Mesendoderm (in vitro differentiated cells): ENCODE measurements at regions not wholly inside any gene's neighbourhood (a gene's known extent, or its start where the extent isn't known, plus 50 kb on each side); places are given as distances from the start of the nearest gene placed in this dataset.

Source experiments
- DNase-seq: peaks from one replicate; pipeline ENCODE4 v3.0.0; 2013
- H2AK5ac ChIP-seq: 2 replicates; pipeline ENCODE4 v1.6.1; 2013; ENCODE audit warnings: low read length, inconsistent platforms
- H2BK120ac ChIP-seq: 2 replicates; pipeline ENCODE4 v1.6.1; 2013; ENCODE audit warnings: low read depth, mild to moderate bottlenecking, low read length, moderate library complexity, mixed read lengths
- H2BK15ac ChIP-seq: replicated peaks from 2 replicates; pipeline ENCODE4 v1.6.1; 2013; ENCODE audit warnings: low read depth, mild to moderate bottlenecking, moderate library complexity
- H2BK5ac ChIP-seq: 2 replicates; pipeline ENCODE4 v1.6.1; 2013; ENCODE audit warnings: low read length, inconsistent platforms
- H3K18ac ChIP-seq: 2 replicates; pipeline ENCODE4 v1.6.1; 2013; ENCODE audit warnings: mild to moderate bottlenecking, low read length, mixed read lengths
- H3K23ac ChIP-seq: one replicate; pipeline ENCODE4 v1.6.1; 2013; ENCODE audit warnings: low read length
- H3K27ac ChIP-seq: 2 replicates; pipeline ENCODE4 v1.5.1; 2013; ENCODE audit warnings: low read depth, mild to moderate bottlenecking, inconsistent platforms, low read length, moderate library complexity
- H3K27me3 ChIP-seq: 2 replicates; pipeline ENCODE4 v1.6.1; 2013; ENCODE audit warnings: low read length, control low read depth, mild to moderate bottlenecking, inconsistent platforms; ENCODE audit not compliant: insufficient read depth, poor library complexity
- H3K36me3 ChIP-seq: 2 replicates; pipeline ENCODE4 v1.6.1; 2013; ENCODE audit warnings: low read length, inconsistent platforms; ENCODE audit not compliant: control insufficient read depth, insufficient read depth
- H3K4ac ChIP-seq: one replicate; pipeline ENCODE4 v1.6.1; 2013; ENCODE audit warnings: low read depth, mild to moderate bottlenecking, low read length, moderate library complexity
- H3K4me1 ChIP-seq: 2 replicates; pipeline ENCODE4 v1.6.1; 2013; ENCODE audit warnings: low read depth, low read length, inconsistent platforms; ENCODE audit not compliant: control insufficient read depth
- H3K4me2 ChIP-seq: 2 replicates; pipeline ENCODE4 v1.6.1; 2013; ENCODE audit warnings: low read length
- H3K4me3 ChIP-seq: 2 replicates; pipeline ENCODE4 v1.5.1; 2013; ENCODE audit warnings: mild to moderate bottlenecking, low read length
- H3K56ac ChIP-seq: one replicate; pipeline ENCODE4 v1.6.1; 2013; ENCODE audit warnings: low read length
- H3K79me1 ChIP-seq: 2 replicates; pipeline ENCODE4 v1.6.1; 2013; ENCODE audit warnings: low read length, inconsistent platforms
- H3K79me2 ChIP-seq: 2 replicates; pipeline ENCODE4 v1.6.1; 2013; ENCODE audit warnings: mild to moderate bottlenecking, low read length; ENCODE audit not compliant: control insufficient read depth, insufficient read depth
- H3K9ac ChIP-seq: 2 replicates; pipeline ENCODE4 v1.6.1; 2013; ENCODE audit warnings: low read length, inconsistent platforms
- H4K5ac ChIP-seq: one replicate; pipeline ENCODE4 v1.6.1; 2013; ENCODE audit warnings: low read length
- H4K8ac ChIP-seq: one replicate; pipeline ENCODE4 v1.6.1; 2013; ENCODE audit warnings: low read depth, mild to moderate bottlenecking, control low read depth, low read length, moderate library complexity
- WGBS: extraction: QIAGEN DNeasy Blood & Tissue Kit; methylation state at CpG from one replicate; pipeline ENCODE4 v1.1.7; 2013; ENCODE audit warnings: low lambda C conversion rate, missing lambda C conversion rate; ENCODE audit not compliant: insufficient coverage; ENCODE audit errors: extremely low coverage; 5-methylcytosine and 5-hydroxymethylcytosine counted together

DNA sequence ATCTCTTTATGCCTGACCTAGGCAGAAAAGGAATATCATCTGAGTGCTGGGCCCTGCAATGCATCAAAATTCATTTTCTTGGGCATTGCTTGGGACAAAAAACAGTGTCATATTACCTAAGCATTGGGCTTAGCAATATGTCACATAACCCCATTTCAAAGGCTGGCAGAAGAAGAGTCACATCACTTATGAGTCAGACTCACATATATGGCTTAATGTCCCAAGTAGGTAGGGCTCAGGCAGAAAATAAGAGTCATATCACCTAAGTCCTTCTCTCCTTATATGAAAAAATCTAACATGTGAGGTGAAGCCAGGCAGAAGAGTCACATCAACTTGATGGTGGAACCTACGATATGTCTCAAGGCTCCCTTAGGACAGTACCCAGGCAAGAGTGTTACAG lies 967.2 kb upstream of the AMELY start:
- Histone ChIP-seq H3K4me3 (no peak overlapping the region), H3K23ac (no peak overlapping the region), H3K27ac (no peak overlapping the region), H3K56ac (no peak overlapping the region), H3K4me1 (no peaks in the 10 kb centered on the region), H3K36me3 (no peaks in the 10 kb centered on the region), H2BK120ac (no peak overlapping the region), H3K79me1 (no peaks in the 10 kb centered on the region), H2BK5ac (no peak overlapping the region), H3K9ac (no peak overlapping the region), H3K4me2 (no peak overlapping the region), H4K8ac (no peak overlapping the region), H3K27me3 (no peaks in the 10 kb centered on the region), H3K18ac (no peak overlapping the region), H2AK5ac (no peak overlapping the region), H3K4ac (no peak overlapping the region), H4K5ac (no peak overlapping the region), H2BK15ac (no peak overlapping the region), H3K79me2 (no peaks in the 10 kb centered on the region)
- WGBS: no CpG with 5 or more reads among the region's 1 CpG
- no peak for DNase-seq

DNA sequence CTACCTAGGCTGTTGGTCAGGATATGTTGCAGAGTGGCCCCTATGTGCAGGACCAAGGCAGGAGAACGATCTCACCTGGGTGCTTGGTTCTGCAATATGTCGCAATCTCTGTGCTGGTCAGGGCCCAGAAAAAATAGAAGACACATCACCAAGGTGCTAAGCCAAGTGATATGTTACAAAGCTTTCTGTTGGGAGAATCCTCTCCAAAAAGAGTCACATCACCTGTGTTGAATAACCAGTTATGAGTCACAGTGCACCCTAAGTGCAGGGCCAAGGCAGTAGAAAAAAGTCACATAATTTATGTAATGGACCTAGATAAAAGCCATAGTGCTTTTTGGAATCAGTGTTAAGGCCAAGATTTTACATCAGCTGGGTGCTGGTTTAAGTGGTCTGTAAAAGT lies 965.9 kb upstream of the AMELY start:
- Histone ChIP-seq H3K79me1 (no peaks in the 10 kb centered on the region), H4K5ac (no peak overlapping the region), H4K8ac (no peak overlapping the region), H3K79me2 (no peaks in the 10 kb centered on the region), H3K27ac (no peak overlapping the region), H3K4ac (no peak overlapping the region), H3K27me3 (no peaks in the 10 kb centered on the region), H3K36me3 (no peaks in the 10 kb centered on the region), H3K4me2 (no peak overlapping the region), H3K18ac (no peak overlapping the region), H3K9ac (no peak overlapping the region), H2BK120ac (no peak overlapping the region), H2BK15ac (no peak overlapping the region), H3K4me1 (no peaks in the 10 kb centered on the region), H2BK5ac (no peak overlapping the region), H3K23ac (no peak overlapping the region), H3K56ac (no peak overlapping the region), H2AK5ac (no peak overlapping the region), H3K4me3 (no peak overlapping the region)
- no peak for DNase-seq
- WGBS: no CpG with 5 or more reads among the region's 2 CpGs

DNA sequence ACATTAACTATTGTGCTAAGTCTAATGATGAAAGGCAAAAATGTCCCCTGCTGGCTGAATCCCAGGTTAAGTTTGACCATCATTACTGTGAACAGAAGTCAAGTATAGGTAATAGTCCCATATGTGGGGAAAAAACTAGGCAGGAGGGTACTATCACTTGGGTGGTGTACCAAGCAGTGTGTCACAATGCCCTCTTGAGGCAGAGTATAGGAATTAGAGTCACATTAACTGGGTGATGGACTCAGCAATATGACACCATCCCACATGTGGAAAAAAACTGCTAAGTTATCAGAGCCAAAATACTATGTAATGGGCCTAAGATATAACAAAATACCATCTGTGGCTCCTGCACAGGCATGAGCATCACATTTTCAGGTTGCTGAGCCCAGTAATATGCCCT lies 962.5 kb upstream of the AMELY start:
- Histone ChIP-seq H3K79me1 (no peaks in the 10 kb centered on the region), H4K8ac (no peak overlapping the region), H3K56ac (no peak overlapping the region)

DNA sequence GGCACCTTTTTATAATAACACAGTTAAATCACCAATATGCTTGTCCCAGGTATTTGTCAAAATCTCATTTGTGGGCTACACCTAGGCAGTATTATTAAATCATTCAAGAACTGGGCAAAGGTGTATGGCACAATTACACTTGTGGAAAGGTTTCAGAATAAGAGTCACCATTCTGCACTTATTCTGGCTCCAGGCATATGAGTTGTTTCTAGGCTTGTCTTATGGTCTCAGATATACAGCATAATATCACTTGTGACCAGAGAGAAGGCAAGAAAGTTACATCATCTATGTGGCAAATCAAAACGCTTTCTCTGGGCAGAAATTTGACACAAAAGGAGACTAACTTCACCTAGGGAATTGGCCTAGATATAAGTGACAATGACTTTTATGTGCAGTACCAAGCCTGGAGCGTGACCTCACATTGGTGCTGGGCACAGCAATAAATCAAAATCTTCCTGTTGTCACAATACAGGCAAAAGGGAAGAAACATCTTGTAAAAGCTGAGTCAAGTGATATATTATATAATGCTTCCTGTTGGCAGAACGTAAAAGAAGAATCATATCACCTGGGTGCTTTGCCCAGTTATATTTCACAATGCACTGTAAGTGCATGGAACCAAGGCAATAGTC lies 959.9 kb upstream of the AMELY start:
- no peak overlapping the region for H2BK120ac ChIP-seq
- no CpG with 5 or more reads among the region's 3 CpGs for WGBS

More for the DNA sequence above, 962.5 kb upstream of the AMELY start:
- Histone ChIP-seq H2AK5ac (no peak overlapping the region), H3K4ac (no peak overlapping the region), H3K9ac (no peak overlapping the region), H2BK5ac (no peak overlapping the region), H3K27me3 (no peaks in the 10 kb centered on the region), H3K23ac (no peak overlapping the region), H3K27ac (no peak overlapping the region), H3K18ac (no peak overlapping the region), H3K79me2 (no peaks in the 10 kb centered on the region), H3K4me2 (no peak overlapping the region), H4K5ac (no peak overlapping the region), H3K4me1 (no peaks in the 10 kb centered on the region), H3K36me3 (no peaks in the 10 kb centered on the region), H3K4me3 (no peak overlapping the region), H2BK120ac (no peak overlapping the region), H2BK15ac (no peak overlapping the region)
- peak; percentile 27 for DNase-seq

DNA sequence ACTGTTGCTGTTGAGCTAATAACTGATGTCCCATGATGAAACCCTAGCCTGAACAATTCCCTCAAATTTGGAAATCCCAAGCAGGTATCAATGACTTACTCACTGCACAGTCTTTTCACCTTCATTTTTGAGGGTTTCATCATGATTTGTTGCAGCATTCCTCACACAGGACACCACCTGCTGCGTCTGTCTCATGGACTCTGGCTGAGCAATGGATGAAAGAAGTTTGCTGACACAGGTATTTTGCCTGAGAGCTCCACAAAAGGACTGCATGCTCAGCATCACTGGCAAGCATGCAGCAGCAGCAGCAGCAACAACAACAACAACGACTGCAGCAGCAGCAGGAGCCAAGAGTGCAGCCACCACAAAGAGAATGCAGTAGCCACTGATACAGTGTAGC lies 955.4 kb upstream of the AMELY start:
- no peak overlapping the region for H2BK120ac ChIP-seq
- H2AK5ac ChIP-seq: no peak overlapping the region
- H2BK15ac ChIP-seq: no peak overlapping the region
- no peak overlapping the region for H3K27ac ChIP-seq
- no peak overlapping the region for H4K8ac ChIP-seq
- no peak overlapping the region for H4K5ac ChIP-seq
- no peak overlapping the region for H3K23ac ChIP-seq
- no peaks in the 10 kb centered on the region for H3K4me1 ChIP-seq
- no peak overlapping the region for H3K18ac ChIP-seq
- no peak overlapping the region for H3K4ac ChIP-seq
- no peak for DNase-seq
- WGBS: no CpG with 5 or more reads among the region's 2 CpGs
- no peaks in the 10 kb centered on the region for H3K79me1 ChIP-seq
- H2BK5ac ChIP-seq: no peak overlapping the region
- H3K9ac ChIP-seq: no peak overlapping the region
- H3K36me3 ChIP-seq: no peaks in the 10 kb centered on the region
- no peaks in the 10 kb centered on the region for H3K79me2 ChIP-seq
- H3K27me3 ChIP-seq: no peaks in the 10 kb centered on the region
- no peak overlapping the region for H3K4me2 ChIP-seq
- H3K56ac ChIP-seq: no peak overlapping the region
- H3K4me3 ChIP-seq: no peak overlapping the region

More for the DNA sequence above, 959.9 kb upstream of the AMELY start:
- no peak overlapping the region for H3K9ac ChIP-seq
- no peak overlapping the region for H3K4ac ChIP-seq
- no peaks in the 10 kb centered on the region for H3K36me3 ChIP-seq
- no peak overlapping the region for H3K27ac ChIP-seq
- H4K5ac ChIP-seq: no peak overlapping the region
- H3K18ac ChIP-seq: no peak overlapping the region
- no peaks in the 10 kb centered on the region for H3K27me3 ChIP-seq
- H2AK5ac ChIP-seq: no peak overlapping the region
- H3K56ac ChIP-seq: no peak overlapping the region
- DNase-seq: no peak
- H4K8ac ChIP-seq: no peak overlapping the region
- no peaks in the 10 kb centered on the region for H3K79me2 ChIP-seq
- H2BK15ac ChIP-seq: no peak overlapping the region
- no peak overlapping the region for H3K4me2 ChIP-seq
- H3K23ac ChIP-seq: no peak overlapping the region
- H3K4me1 ChIP-seq: no peaks in the 10 kb centered on the region
- no peaks in the 10 kb centered on the region for H3K79me1 ChIP-seq
- no peak overlapping the region for H3K4me3 ChIP-seq
- H2BK5ac ChIP-seq: no peak overlapping the region
